ENCODE measurements at regions not wholly inside any gene's neighbourhood (a gene's known extent, or its start where the extent isn't known, plus 50 kb on each side); places are given as distances from the start of the nearest gene placed in this dataset.

DNA sequence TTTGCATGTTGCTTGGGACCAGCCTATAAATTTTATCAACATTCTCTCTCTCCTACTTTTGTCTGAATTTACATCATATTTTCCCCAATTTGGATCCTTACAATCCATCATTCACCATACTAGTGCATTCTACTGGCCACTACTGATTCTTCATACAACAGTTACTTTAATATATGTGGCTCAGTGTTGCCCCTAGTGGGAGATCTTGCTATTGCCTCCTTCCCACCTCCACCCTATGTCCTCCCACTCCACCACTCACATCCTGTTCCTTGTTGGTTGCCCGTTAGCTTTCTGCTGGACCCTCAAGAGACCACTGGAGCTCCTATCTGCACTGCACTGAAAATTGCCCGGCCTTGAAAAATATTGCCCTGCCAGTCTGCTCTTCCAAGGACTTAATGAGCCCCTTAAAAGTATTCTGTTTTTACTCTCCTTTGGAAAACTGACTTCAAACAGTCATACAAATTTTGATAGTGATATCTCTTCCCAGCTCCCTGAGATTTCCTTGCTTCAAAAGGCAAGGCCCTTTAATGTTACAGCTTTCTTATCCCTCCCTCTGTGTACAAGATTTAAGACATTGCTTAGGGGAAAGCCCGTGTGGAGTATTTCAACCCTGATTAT is 243.2 kb upstream of the TMEM229A start:
- Histone ChIP-seq H3K27ac (replicated peaks) (no peak overlapping the region), H3K27me3 (ENCODE audit: insufficient read depth, poor library complexity, severe bottlenecking) (no peaks in the 10 kb centered on the region), H3K4me3 (replicated peaks; ENCODE audit: insufficient read depth, low read length) (no peak overlapping the region)
- TF ChIP-seq, protein P1, sequence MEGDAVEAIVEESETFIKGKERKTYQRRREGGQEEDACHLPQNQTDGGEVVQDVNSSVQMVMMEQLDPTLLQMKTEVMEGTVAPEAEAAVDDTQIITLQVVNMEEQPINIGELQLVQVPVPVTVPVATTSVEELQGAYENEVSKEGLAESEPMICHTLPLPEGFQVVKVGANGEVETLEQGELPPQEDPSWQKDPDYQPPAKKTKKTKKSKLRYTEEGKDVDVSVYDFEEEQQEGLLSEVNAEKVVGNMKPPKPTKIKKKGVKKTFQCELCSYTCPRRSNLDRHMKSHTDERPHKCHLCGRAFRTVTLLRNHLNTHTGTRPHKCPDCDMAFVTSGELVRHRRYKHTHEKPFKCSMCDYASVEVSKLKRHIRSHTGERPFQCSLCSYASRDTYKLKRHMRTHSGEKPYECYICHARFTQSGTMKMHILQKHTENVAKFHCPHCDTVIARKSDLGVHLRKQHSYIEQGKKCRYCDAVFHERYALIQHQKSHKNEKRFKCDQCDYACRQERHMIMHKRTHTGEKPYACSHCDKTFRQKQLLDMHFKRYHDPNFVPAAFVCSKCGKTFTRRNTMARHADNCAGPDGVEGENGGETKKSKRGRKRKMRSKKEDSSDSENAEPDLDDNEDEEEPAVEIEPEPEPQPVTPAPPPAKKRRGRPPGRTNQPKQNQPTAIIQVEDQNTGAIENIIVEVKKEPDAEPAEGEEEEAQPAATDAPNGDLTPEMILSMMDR (IDR thresholded peaks at IDR 0.05; ENCODE audit: insufficient read depth, low read length), result peak; percentile 19
- no peak for TF ChIP-seq POLR2AphosphoS5 (IDR thresholded peaks at IDR 0.05; ENCODE audit: low read depth)
- TF ChIP-seq SPI1 (IDR thresholded peaks at IDR 0.05; ENCODE audit: borderline replicate concordance, low read depth), result no peak
- DNase-seq (ENCODE audit: low read depth in 1 of 2, low spot score in 1 of 2), result peak; percentile 3 to 19

DNA sequence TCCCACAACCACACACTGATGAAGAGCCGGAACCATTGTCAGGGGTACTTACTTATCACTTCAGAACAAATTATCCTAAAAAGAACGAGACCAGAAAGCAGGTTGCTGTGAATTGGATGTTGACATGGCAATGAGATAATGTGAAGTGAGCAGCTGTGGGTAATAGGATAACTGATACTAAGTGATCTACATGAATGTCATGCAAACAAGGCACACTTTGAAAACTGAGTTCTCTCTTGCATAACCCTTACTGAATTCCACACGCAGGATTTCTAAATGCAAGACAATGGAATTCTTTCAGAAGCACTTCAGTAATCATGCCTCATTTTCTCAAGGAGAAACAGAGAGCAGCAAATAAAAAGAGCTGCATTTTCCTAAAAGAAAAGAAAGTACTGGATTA is 242.5 kb upstream of the TMEM229A start:
- H3K27me3 ChIP-seq (ENCODE audit: insufficient read depth, poor library complexity, severe bottlenecking), result no peaks in the 10 kb centered on the region
- no peak for DNase-seq (ENCODE audit: low read depth in 1 of 2, low spot score in 1 of 2)
- no peak overlapping the region for H3K4me3 ChIP-seq (replicated peaks; ENCODE audit: insufficient read depth, low read length)
- no peak overlapping the region for H3K27ac ChIP-seq (replicated peaks)
- TF ChIP-seq, protein P2, sequence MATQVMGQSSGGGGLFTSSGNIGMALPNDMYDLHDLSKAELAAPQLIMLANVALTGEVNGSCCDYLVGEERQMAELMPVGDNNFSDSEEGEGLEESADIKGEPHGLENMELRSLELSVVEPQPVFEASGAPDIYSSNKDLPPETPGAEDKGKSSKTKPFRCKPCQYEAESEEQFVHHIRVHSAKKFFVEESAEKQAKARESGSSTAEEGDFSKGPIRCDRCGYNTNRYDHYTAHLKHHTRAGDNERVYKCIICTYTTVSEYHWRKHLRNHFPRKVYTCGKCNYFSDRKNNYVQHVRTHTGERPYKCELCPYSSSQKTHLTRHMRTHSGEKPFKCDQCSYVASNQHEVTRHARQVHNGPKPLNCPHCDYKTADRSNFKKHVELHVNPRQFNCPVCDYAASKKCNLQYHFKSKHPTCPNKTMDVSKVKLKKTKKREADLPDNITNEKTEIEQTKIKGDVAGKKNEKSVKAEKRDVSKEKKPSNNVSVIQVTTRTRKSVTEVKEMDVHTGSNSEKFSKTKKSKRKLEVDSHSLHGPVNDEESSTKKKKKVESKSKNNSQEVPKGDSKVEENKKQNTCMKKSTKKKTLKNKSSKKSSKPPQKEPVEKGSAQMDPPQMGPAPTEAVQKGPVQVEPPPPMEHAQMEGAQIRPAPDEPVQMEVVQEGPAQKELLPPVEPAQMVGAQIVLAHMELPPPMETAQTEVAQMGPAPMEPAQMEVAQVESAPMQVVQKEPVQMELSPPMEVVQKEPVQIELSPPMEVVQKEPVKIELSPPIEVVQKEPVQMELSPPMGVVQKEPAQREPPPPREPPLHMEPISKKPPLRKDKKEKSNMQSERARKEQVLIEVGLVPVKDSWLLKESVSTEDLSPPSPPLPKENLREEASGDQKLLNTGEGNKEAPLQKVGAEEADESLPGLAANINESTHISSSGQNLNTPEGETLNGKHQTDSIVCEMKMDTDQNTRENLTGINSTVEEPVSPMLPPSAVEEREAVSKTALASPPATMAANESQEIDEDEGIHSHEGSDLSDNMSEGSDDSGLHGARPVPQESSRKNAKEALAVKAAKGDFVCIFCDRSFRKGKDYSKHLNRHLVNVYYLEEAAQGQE (IDR thresholded peaks at IDR 0.05; ENCODE audit: insufficient replicate concordance, low read depth), result no peak
- no peak for TF ChIP-seq GABPA (IDR thresholded peaks at IDR 0.05; ENCODE audit: low read depth)
- TF ChIP-seq, protein P1 (IDR thresholded peaks at IDR 0.05; ENCODE audit: insufficient read depth, low read length), result no peak
- no peak for TF ChIP-seq SPI1 (IDR thresholded peaks at IDR 0.05; ENCODE audit: borderline replicate concordance, low read depth)
- TF ChIP-seq POLR2AphosphoS5 (IDR thresholded peaks at IDR 0.05; ENCODE audit: low read depth), result no peak

DNA sequence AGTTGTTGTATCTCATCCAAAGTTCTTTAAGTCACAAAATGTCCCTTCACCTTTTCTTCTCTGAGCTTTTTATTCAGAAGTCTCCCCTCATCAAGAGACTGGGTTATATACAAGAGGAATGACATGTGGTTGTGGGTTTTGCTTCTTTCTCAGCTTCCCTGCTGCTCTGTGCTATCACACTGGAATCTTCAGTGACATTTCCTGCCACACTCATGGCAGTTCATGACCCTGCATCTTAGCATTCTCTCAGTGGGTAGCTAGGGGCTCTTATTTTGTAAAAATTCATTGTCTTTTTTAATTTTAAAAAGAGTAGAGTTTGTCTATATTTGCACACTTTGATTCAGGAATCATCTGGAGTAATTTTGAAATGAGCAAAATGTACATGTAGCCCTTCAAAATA is 236.9 kb upstream of the TMEM229A start:
- TF ChIP-seq, protein P2 (IDR thresholded peaks at IDR 0.05; ENCODE audit: insufficient replicate concordance, low read depth), result no peak
- no peak for TF ChIP-seq GABPA (IDR thresholded peaks at IDR 0.05; ENCODE audit: low read depth)
- no peak for TF ChIP-seq SPI1 (IDR thresholded peaks at IDR 0.05; ENCODE audit: borderline replicate concordance, low read depth)
- TF ChIP-seq, protein P1 (IDR thresholded peaks at IDR 0.05; ENCODE audit: insufficient read depth, low read length), result no peak
- TF ChIP-seq POLR2AphosphoS5 (IDR thresholded peaks at IDR 0.05; ENCODE audit: low read depth), result no peak
- Histone ChIP-seq H3K27ac (replicated peaks) (no peak overlapping the region), H3K4me3 (replicated peaks; ENCODE audit: insufficient read depth, low read length) (no peak overlapping the region), H3K27me3 (ENCODE audit: insufficient read depth, poor library complexity, severe bottlenecking) (no peaks in the 10 kb centered on the region)
- no peak for DNase-seq (ENCODE audit: low read depth in 1 of 2, low spot score in 1 of 2)

DNA sequence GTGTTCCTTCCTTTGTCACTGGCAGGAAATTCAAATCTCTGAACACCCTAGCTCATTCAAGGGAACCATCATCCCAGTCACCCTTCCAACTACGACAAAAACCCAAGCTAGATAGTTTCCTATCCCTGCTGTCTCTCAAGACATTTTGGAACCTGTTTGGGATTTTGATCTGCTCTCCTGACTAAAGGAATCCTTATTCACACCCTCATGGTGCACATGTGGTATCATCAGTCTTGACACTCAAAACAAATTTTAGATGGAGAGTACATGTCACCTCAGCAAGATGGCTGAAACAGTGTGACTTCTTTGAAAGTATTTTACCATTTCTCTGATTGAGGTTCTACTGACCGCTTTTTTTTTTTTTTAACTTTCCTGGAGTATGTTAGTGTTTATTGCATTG is 234.3 kb upstream of the TMEM229A start:
- Histone ChIP-seq H3K27me3 (ENCODE audit: insufficient read depth, poor library complexity, severe bottlenecking) (no peaks in the 10 kb centered on the region), H3K4me3 (replicated peaks; ENCODE audit: insufficient read depth, low read length) (no peak overlapping the region), H3K27ac (replicated peaks) (no peak overlapping the region)
- TF ChIP-seq, protein P2 (IDR thresholded peaks at IDR 0.05; ENCODE audit: insufficient replicate concordance, low read depth), result no peak
- no peak for TF ChIP-seq GABPA (IDR thresholded peaks at IDR 0.05; ENCODE audit: low read depth)
- no peak for TF ChIP-seq POLR2AphosphoS5 (IDR thresholded peaks at IDR 0.05; ENCODE audit: low read depth)
- TF ChIP-seq, protein P1 (IDR thresholded peaks at IDR 0.05; ENCODE audit: insufficient read depth, low read length), result no peak
- no peak for TF ChIP-seq SPI1 (IDR thresholded peaks at IDR 0.05; ENCODE audit: borderline replicate concordance, low read depth)
- DNase-seq (ENCODE audit: low read depth in 1 of 2, low spot score in 1 of 2), result no peak

All from HL-60 (cell line).